RPMI8226 (cell line): ENCODE measurements at regions not wholly inside any gene's neighbourhood (a gene's known extent, or its start where the extent isn't known, plus 50 kb on each side); places are given as distances from the start of the nearest gene placed in this dataset.

Experiments
- DNase-seq: peaks from one replicate; pipeline ENCODE4 v3.0.0-alpha.2; 2015

DNA sequence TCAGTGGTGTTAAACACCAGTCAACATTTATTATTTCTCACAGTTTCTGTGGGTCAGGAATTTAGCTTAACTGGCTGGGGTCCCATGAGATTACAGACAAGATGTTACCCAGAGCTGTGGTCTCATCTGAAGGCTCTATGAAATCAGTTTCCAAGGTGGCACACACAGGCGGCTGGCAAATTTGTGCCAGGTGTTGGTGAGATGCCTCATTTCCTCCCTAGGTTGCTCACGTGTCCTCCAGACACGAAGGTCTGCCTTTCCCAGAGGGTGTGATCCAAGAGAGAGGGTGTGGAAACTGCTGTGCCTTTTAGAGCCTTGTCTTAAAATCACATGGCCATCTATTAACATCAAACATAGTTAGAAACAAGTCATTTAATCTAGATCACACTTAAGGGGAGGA, 209.0 kb downstream of the JCAD start:
- no peak for DNase-seq

DNA sequence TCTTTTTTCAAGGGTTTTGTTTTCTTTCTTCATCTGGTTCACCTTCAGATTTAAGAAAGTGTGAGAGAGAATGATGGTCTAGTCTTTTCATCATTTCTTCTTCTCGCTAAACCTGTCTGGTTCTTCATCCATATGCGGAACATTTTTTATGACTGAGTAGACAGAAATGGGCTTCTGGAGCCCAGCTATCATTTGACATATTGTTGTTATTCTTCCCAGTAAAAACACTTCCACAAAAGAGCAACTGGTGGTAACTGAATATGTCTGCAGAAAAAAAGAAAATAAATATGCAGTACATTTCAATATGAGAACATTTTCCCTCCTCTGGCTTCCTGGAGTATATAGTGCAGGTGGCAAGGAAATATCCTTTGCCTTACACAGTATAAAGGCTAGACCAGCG, 209.5 kb downstream of the JCAD start:
- DNase-seq: no peak

DNA sequence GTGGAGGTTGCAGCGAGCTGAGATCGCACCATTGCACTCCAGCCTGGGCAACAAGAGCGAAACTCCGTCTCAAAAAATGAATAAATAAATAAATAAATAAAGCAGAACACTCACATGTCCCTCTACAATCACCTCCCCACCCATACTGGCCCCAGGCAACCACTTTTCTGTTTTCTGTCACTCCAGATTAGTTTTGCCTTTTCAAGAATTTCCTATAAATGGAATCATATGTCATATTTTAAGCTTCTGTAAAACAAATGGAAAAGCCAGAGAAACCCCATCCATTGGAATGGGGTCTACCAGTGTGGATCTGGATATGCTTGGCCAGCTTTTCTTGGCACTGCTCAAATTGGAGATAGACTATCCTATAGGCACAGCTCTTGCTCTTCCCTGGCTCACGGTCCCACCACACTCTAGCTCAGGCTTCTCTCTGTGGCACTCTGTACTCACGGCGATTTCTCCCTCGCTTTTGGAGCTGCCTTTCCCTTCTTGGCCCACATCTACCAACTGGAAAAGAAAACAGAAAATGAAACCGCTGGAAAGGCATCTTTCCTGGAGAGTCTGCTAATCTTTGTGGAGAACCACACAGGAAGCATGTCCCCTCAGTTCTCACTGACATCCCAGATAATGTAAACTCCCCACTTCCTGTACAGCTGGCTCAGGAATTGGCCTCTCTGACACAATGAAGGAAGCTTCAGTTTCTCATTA, 210.1 kb downstream of the JCAD start:
- no peak for DNase-seq

DNA sequence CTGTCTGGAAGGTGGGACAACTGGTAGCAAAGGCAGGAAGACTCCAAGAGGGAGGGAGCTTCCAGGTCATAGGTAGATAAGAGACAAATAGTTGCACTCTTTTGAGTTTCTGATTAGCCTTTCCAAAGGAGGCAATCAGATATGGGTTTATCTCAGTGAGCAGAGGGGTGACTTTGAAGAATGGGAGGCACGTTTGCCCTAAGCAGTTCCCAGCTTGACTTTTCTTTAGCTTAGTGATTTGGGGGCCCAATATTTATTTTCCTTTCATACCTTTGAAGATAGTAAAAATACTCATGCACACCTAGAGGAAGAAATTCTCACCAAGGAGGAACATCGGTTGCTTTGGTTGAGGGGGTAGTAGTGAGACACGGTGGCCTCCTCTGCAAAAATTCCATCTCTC, 212.1 kb upstream of the SVIL start:
- DNase-seq: no peak

DNA sequence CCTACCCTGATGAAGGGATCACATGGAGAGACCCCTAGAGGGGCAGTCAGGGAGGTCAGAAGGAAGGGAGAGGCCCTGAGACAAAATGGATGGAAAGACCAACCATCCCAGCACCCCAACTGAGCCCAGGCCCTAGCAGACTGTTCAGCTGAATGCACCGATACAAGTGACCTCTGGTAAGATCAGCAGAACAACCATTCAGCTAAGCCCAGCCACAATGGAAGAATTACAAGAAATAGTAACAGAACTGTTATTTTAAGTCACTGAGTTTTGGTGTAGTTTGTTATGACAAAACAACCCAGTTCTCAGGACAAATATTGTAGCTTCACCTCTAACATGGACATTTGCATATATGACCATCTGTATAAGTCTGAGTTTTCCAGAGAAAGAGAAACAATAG, 210.4 kb upstream of the SVIL start:
- no peak for DNase-seq

DNA sequence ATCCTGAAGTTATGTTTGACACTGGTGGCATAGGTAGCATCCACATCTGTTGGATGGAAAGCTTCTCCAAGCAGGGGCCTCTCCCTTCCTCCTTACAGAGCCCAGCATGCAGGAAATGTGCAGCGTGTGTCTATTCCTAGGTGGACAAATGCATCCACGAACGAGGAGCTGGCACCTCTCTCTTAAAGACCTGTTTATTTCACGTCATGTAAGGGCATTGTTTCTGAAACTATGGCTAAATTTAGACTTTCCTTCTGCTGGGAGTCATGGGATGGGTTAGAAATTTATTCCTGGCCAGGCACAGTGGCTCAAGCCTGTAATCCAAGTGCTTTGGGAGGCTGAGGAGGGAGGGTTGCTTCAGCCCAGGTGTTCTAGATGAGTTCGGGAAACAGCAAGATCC, 208.4 kb upstream of the SVIL start:
- no peak for DNase-seq

DNA sequence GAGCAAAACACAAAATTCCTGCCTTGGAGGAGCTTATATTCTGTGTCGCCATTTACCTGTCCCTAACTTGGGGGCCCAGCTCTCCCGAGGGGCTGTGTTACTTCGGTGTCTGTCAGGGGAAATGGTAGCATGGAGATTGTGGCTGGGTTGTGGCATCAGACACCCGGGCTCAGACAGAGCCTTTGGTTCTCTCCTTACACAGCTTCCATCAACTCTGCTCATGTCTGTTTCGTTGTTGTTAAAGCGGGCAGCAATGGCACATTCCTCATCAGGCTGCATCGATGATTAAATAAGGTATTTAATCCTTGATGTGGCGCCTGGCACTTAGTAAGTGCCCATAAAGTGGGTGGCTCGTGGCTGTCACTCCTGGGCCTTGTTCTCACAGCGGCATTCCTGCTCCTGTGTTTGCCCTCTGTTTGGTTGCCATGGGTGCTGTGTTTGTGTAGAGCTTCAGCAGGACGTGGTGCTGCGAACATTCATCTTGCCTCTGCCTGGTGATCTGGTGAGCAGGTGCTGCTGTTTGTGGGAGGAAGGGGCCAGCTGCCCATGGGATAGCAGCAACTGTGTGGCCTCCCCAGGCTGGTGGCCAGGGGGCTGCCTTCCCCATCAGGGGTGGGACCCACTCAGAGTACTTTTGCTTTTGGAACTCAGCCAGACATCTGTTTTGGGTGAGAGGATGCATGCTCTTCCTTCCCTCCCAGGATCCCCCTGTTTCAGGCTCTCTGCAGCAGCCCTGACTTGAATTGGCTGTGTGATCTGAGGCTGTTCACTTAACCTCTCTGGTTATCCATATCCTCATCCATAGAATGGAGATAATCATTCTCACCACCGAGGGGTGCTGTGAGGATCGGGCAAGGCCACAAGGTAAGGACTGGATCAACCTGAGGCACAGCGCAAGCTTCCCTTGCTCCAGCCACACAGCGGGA, 207.2 kb upstream of the SVIL start:
- DNase-seq: no peak

DNA sequence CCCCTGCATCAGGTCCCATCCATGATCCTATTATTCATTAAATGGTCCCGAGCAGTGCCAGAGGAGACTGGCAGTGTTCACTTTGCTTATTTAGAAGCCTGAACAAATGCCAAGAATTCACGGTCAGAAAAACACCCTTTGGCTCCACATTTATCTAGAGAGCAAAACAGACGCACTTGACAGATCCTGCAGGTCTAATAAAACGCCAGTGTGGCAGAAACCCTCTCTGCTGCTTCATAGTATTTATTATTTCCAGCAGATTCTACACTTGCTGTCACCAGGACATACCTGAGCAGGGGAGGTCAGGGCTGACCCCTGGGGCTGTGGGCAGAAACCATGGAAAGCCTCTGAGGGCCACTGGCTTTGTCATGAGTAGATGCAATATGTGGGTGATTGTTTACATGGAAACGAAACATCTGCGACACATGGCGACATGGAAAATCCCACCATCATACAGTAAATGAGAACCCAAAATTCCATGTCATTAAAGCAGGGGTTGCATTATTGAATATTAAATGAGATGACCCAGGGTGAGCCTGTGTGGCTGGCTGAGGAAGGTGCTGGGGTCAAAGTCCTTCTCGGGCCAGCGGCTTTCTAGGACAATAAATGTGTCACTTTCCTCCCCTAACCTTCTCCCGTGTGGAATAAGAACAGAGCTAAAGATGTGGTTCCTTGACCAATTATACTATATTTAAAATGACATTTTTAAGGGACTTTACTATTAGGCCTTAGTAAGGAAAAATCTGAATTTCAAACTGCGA, 205.9 kb upstream of the SVIL start:
- no peak for DNase-seq

DNA sequence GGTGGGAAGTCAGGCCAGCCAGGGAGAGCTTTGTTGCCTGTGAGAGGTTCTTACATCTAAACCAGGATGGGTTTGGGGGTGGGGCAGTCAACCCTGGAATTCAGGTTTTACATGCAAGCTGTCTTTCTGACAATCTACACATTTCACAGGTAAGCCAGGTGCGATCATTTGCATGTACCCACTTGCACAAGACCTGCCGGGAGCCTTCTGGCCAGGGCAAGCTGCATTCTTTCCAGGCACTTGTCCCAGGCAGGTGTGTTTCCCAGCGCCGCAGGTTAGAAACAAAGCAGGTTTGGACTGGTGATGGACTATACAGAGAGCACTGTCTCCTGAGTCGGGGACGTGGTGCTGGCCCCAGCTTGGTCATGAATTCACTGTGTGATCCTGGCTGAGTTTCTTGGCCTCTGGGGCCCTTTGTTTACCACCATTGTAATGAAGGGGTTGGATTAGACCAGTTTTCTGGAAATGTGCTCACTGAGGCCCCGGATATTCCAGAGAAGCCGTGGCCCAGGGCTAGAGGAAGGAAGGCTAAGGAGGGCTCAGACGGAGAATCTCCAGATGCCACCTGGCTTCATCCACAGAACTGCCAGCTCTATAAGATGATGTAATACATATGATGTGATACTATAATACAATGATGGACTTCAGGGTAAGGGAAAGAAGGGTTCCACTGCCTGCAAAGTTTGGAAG, 205.2 kb upstream of the SVIL start:
- no peak for DNase-seq

DNA sequence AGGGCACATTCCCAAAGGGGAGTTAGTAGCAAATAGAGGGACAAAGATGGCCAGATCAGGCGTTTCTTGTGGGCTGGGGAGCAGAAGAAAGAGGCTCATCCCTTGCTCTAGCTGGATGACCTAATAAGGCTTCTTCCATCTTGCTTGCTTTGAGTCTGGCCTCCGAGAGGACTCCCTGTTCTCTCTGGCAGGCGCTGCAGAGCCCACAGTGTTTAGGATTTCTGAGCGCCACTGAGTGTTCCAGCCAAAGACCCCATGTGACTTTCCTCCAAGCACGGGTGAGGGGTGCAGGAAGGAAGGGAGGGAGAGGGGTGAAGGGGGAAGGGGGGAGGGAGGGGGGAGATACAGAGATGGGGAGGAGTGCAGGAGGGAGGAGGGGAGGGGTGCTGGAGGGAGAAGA, 203.8 kb upstream of the SVIL start:
- no peak for DNase-seq

DNA sequence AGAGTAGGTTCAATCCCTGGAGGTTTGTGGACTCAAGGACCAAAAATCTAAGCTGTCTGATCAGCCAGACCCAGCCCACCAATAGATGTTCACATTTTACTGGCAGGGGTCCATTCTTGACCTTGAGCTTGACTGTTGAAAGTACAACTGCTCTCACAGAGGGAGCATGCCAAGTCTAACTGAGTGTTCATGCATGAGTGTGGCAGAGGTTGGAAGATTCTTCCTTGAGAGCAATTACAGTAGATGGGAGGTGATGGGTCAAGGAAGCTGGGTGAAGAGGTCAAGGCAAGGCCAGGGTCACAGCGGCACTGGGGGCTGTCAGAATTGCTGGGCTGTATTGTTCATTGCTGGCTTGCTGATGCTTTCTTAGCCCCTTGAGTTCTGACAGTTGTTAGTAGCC, 202.8 kb upstream of the SVIL start:
- no peak for DNase-seq

DNA sequence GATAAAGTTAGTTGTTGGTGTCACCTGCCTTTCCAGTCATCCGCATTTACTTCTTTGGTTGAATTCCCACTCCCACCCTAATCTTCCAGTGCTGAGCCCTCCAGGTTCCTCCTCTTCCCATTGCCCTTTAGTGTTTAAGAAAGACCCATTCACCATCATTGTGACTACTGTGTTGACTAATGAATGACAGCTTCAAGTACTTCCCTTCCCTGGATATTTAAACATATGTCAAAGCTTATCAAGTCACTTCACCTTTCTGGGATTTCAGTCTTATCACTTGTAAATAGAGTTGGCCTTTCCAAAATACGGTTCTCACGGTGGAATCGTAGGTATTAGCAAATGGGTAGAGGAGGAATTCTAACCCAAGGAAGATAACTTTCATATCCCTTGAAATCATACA, 201.6 kb upstream of the SVIL start:
- DNase-seq: no peak

DNA sequence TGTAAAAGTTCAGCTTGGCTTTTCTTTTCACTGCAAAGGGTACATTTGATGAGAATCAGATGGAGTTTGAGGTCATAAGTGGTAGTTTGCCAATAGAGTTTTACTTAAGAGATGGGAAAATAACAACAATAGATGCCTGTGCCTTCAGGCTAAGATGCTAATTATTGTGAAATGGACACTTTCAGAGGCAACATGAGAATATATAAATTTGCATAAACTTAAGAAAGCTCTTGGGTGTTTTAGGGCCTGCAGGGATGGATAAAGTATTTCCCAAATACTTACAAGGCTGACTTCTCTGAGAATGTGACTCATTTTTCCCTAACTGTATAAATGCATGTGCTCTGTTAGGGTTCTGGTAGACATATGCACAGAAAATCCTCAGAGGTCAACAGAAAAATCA, 200.3 kb upstream of the SVIL start:
- DNase-seq: no peak

DNA sequence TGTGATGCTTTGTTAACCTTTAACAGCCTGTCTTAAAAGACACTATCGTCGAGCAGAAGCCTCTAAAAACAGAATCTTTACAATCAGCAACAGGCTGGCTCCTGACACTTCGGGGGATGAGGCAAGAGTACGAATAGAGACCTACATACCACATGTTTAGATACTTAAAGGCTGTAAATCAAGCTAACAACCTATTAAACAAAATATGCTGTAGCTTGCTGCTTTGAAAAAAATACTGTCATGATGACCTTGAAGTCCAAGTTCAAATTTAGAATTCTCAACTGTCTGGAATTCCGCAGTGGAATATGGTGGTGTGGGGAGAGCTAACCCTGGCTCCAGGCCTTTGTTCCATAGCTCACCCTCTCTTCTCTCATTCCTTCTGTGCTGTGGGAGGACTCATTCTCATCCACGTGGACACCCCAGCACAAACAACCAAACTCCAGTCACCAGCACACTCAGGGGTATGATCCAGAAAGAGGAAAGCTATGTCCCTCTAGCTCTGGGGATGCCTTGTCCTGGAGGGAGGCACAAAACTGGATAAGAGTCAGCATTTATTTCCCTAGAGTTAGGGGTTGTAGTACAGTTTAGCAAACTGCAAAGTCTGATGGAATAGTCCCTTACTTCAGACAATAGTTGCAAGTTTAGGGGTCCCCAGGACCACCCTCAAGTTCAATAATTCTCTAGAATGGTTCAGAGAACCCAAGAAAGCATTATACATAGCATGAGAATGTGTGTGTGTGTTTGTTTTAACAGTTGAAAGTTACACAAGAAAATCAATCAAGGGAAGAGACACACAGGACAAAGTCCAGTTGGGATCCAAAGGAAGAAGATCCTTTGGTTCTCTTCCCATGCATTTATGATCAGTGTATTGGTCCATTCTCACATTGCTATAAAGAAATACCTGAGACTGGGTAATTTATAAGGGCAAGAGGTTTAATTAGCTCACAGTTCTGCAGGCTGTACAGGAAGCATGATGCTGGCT, 196.1 kb upstream of the SVIL start:
- DNase-seq: no peak

DNA sequence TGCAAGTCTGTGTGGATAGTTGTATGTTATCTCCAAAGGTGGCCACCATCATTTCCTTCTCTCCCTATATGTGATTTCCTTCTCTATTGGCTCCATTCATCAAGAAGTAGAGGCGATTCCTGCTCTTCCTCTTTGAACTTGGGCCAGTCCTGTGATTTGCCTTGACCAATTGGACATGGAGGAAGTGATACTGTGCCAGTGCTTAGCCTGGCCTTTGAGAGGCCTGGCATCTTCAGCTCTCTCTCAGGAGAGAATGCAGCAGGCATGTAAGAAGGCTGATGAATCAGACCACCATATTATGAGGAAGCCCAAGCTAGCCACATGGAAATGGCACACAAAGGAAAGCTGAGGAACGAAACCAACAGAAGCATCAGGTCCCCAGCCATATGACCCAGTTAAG, 195.0 kb upstream of the SVIL start:
- DNase-seq: no peak

DNA sequence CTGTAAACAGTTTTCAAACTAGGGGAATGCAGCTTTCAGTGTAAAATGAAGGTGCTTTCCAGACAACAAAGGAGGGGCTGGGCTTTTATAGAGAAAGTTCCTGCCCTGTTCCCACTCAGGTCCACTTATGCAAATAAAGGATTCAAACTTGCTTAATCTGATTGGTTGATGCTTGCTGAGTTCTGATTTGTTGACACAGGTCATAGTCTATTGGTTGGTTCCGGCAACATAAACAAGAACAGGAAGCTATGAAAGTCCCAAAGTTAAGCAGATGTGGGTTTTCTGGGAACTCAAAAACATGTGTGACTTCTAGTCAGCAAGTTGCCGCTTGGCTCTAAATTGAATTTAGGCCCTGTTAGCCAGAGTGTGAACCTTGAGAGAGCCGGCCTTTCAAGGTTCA, 194.2 kb upstream of the SVIL start:
- DNase-seq: no peak

DNA sequence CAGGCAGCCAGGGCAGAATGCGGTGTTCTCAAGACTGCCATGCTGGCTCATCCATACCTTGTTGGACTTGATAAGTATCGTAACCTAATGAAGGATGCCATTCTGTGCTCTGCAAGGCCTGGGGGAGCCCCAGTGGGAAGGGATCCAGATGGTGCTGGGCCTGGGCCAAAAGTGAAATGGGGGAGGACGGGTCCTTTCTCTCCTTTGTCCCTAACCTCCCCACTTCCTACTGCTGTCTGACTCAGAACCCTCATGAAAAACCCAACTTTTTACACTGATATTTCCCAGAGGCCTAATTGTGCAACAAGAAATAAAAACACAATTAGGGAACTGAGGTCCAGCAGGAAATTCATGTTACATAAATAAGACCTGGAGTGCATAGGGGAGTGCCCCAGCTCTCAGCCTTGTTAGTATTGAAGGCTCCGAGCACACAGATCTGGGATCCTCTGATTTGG, 193.7 kb upstream of the SVIL start:
- DNase-seq: no peak

DNA sequence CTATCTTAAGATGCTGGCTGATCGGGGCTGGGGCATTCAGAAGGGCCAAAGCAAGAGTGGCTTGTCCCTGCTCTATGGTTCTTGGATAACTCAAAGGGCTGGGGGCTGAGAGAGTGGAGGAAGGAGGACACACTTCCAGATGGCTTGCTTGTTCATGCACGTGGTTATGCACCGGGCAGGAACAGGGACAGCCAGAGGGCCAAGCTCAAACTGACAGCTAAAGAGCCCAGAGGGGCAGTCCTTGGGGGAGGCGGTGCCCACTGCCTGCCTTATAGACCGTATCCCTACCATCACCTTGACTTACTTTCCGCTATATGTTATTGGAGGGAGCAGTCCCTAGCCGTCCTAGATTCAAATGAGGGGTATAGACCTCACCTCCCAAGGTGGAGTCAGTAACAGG, 192.7 kb upstream of the SVIL start:
- no peak for DNase-seq

DNA sequence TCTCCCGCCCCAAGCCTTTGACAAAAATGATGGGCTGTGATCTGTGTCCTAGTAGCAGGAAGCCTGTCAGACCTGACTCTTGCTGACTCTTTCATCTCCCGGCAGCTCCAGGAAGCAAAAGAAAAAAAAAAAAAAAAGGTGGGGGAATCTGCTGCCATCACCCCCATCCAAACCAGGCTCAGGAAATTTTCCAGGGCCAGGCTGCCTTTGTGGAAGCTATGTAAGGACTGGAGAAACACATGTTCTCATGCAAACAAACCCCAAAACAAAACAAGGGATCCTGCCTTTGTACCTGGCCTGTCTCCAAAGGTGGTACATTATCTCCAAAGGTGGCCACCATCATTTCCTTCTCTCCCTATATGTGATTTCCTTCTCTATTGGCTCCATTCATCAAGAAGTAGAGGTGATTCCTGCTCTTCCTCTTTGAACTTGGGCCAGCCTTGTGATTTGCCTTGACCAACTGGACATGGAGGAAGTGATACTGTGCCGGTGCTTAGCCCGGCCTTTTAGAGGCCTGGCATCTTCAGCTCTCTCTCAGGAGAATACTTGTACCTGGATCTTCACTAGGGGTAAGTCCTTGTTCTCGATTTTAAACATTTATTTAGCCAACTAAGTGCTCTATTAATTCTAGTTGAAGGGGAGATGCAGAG, 192.2 kb upstream of the SVIL start:
- no peak for DNase-seq

DNA sequence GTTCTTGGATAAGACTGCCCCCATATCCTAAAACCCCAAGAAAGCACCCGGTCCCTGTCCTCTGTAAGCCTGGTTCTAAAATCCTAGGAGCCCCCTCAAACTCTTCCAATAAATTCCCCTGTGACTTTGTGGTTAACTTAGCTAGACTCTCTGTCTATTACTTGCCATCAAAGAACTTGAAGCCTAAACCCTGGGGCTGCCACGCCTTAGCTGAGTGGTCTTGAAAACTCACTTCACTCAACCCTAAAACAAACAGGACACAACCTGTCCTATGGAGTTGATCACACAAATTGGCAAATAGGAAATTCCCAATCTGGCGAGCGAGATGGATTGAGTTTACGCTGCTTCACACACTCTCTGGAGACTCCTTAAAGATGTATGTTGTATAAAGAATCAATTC, 191.4 kb upstream of the SVIL start:
- no peak for DNase-seq

DNA sequence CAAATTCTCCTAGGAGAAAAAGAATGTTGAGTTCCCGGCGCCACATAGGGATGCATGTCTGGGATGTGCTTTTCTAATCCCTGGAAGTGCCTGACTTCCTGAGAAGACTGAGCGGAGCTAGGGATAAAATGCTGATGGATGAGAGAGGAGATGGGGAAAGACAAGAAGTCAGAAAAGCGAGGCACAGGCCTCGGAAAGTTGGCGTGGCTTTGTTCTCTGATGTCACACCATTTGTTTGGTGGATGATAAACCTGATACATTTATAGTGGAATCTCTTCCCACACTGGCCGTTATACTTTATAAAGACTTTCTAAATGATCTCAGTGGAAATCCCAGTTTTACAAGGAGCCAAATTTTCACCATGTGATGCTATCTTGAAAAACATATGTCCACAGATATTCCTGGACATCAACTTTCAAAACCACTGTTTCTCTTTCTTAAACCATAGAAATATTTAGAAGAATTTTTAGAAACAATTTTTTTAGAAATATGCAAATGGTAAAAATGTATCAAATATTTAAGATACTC, 188.8 kb upstream of the SVIL start:
- no peak for DNase-seq
